HEK293T (cell line): ENCODE measurements at regions not wholly inside any gene's neighbourhood (a gene's known extent, or its start where the extent isn't known, plus 50 kb on each side); places are given as distances from the start of the nearest gene placed in this dataset.

Experiments used
- CTCF ChIA-PET: fragments of 350-600 bp; formaldehyde crosslinking; extraction: SDS; loops from one replicate; lab custom pipeline; 2021; ENCODE audit warnings: antibody characterized with exemption, inconsistent platforms; lab: Yijun Ruan, JAX
- POLR2A ChIA-PET: fragments of 350-600 bp; formaldehyde crosslinking; extraction: SDS; loops from one replicate; lab custom pipeline; 2020; ENCODE audit warnings: antibody characterized with exemption, inconsistent platforms; lab: Yijun Ruan, JAX
- DNase-seq: peaks from one replicate; pipeline ENCODE4 v3.0.0; 2012; ENCODE audit warnings: mixed read lengths; ENCODE audit errors: extremely low spot score
- ARNT ChIP-seq: fragments of 450-650 bp; IDR thresholded peaks from 2 replicates; pipeline ENCODE4 v1.6.1; 2017; ENCODE audit warnings: mild to moderate bottlenecking
- BHLHE40 ChIP-seq: fragments of 450-650 bp; IDR thresholded peaks from 2 replicates; pipeline ENCODE4 v1.6.1; 2016; ENCODE audit warnings: mild to moderate bottlenecking, moderate library complexity, borderline replicate concordance
- CTBP1 ChIP-seq: fragments of 450-650 bp; IDR thresholded peaks from 2 replicates; pipeline ENCODE4 v1.6.1; 2016; ENCODE audit warnings: borderline replicate concordance
- ELF4 ChIP-seq: fragments of 450-650 bp; IDR thresholded peaks from 2 replicates; pipeline ENCODE4 v1.6.1; 2017; ENCODE audit warnings: antibody characterized with exemption
- FOXA1 ChIP-seq: fragments of 450-650 bp; IDR thresholded peaks from 2 replicates; pipeline ENCODE4 v1.6.1; 2016; ENCODE audit warnings: mild to moderate bottlenecking
- FOXK2 ChIP-seq: fragments of 450-650 bp; IDR thresholded peaks from 2 replicates; pipeline ENCODE4 v1.6.1; 2016; ENCODE audit warnings: mild to moderate bottlenecking
- FOXM1 ChIP-seq: fragments of 450-650 bp; IDR thresholded peaks from 2 replicates; pipeline ENCODE4 v1.6.1; 2017; ENCODE audit warnings: mild to moderate bottlenecking, borderline replicate concordance
- HDGF ChIP-seq: fragments of 450-650 bp; IDR thresholded peaks from 2 replicates; pipeline ENCODE4 v1.6.1; 2017; ENCODE audit warnings: antibody characterized with exemption, borderline replicate concordance
- L3MBTL2 ChIP-seq: fragments of 450-650 bp; conservative IDR thresholded peaks from 2 replicates; pipeline ENCODE4 v1.6.1; 2016; ENCODE audit warnings: mild to moderate bottlenecking
- LEF1 ChIP-seq: fragments of 450-650 bp; IDR thresholded peaks from 2 replicates; pipeline ENCODE4 v1.6.1; 2017; ENCODE audit warnings: mild to moderate bottlenecking, borderline replicate concordance
- NFRKB ChIP-seq: fragments of 450-650 bp; IDR thresholded peaks from 2 replicates; pipeline ENCODE4 v1.6.1; 2016; ENCODE audit warnings: mild to moderate bottlenecking, moderate library complexity
- PKNOX1 ChIP-seq: fragments of 450-650 bp; IDR thresholded peaks from 2 replicates; pipeline ENCODE4 v1.6.1; 2016
- SP1 ChIP-seq: fragments of 450-650 bp; IDR thresholded peaks from 2 replicates; pipeline ENCODE4 v1.6.1; 2017
- SUZ12 ChIP-seq: fragments of 450-650 bp; IDR thresholded peaks from 2 replicates; pipeline ENCODE4 v1.6.1; 2016; ENCODE audit warnings: mild to moderate bottlenecking
- TARDBP ChIP-seq: fragments of 450-650 bp; IDR thresholded peaks from 2 replicates; pipeline ENCODE4 v1.6.1; 2016
- ZNF384 ChIP-seq: fragments of 450-650 bp; IDR thresholded peaks from 2 replicates; pipeline ENCODE4 v1.6.1; 2016

GRCh38 chr2:145186303-145186702 is 666.4 kb upstream of the ZEB2 start:
- DNase-seq = no peak
- TF ChIP-seq PKNOX1 = no peak
- no peak for TF ChIP-seq FOXM1
- ChIA-PET POLR2A (no interaction called here), CTCF (no interaction called here)

DNA sequence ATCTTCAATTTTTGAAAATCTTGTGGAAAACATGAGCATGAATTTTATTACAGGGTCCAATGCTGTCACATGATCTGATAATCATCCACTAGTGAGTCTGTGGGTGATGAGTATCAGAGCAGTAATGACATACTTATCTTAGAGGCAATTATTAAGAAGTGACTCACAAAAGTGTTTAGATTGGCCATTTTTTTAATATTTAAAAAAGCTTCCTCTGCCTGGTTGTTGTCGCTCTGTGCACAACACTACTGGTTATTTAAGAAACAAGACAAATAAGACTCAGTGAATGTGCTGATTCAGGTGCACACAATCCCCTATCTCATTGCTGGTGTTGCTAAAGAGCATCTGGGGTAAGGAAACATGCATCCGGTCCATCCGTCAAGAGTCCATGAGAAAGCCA is 665.8 kb upstream of the ZEB2 start:
- ChIA-PET CTCF (no interaction called here), POLR2A (no interaction called here)
- no peak for TF ChIP-seq LEF1
- TF ChIP-seq BHLHE40 = no peak
- TF ChIP-seq ELF4 = no peak
- TF ChIP-seq TARDBP = no peak
- DNase-seq = no peak

DNA sequence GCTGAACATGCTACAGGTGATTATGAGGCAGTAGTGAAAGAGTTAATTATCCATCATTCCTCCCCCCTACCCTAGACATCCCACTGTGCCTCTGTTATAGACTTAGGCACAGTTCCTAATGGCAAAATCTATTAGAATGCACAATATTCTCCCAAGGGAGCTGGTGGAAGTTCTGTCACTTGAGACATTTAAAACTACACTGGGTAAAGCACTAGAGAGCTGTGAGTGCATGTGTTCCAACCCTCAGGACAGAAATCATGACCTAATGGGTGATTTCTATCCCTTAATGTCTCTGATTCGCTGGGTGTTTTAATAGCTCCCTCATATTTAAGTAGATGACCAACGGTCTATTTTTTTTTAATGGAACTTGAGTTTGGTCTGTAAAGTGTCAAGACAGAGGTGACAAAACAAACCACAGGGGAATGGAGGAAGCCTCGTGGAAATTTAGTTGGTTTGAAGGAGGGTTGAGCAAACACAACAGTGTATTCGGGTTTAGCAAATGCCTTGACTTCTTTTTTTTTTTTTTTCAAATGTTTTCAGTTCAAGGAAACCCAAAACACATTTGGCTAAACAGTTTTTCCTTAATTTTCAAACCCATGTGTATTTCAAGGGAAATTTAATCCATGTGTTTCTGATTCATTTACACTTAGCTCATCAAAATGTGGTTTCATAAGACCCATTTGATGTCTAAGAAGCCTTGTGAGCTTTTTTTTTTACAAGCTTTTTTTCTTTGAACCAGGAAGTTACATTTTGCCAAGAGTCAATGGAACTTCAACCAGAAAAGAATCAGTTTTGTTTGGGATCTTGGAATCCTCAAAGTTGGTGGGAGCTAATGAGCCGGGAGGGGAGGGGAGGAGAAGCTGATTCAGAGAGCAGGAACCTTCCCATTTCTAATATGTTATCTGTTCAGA is 665.1 kb upstream of the ZEB2 start:
- no peak for DNase-seq
- TF ChIP-seq FOXA1 = no peak
- TF ChIP-seq CTBP1 = no peak
- no peak for TF ChIP-seq BHLHE40
- no peak for TF ChIP-seq LEF1
- no peak for TF ChIP-seq PKNOX1
- no peak for TF ChIP-seq L3MBTL2
- TF ChIP-seq ARNT = no peak
- no peak for TF ChIP-seq ELF4
- TF ChIP-seq TARDBP = no peak
- TF ChIP-seq SP1 = no peak
- no peak for TF ChIP-seq HDGF
- no peak for TF ChIP-seq SUZ12
- no peak for TF ChIP-seq NFRKB
- TF ChIP-seq ZNF384 = no peak
- TF ChIP-seq FOXM1 = no peak
- no peak for TF ChIP-seq FOXK2
- CTCF ChIA-PET = no interaction called here
- POLR2A ChIA-PET = no interaction called here

- ChIA-PET POLR2A (no interaction called here), CTCF (no interaction called here)
Observed at GRCh38 chr2:145169285-145169684, 649.4 kb upstream of the ZEB2 start.

GRCh38 chr2:145168091-145168490 is 648.2 kb upstream of the ZEB2 start:
- ChIA-PET CTCF (no interaction called here), POLR2A (no interaction called here)
- DNase-seq = no peak
- TF ChIP-seq PKNOX1 (no peak), SP1 (no peak), ARNT (no peak), L3MBTL2 (no peak), ELF4 (no peak), FOXM1 (no peak)

More at GRCh38 chr2:145169285-145169684, 649.4 kb upstream of the ZEB2 start:
- no peak for DNase-seq
- TF ChIP-seq TARDBP (no peak), SP1 (no peak), SUZ12 (no peak), ARNT (no peak), NFRKB (no peak), FOXM1 (no peak), ZNF384 (no peak), HDGF (no peak), CTBP1 (no peak), FOXA1 (no peak), BHLHE40 (no peak), LEF1 (no peak), PKNOX1 (no peak), FOXK2 (no peak), ELF4 (no peak), L3MBTL2 (no peak)

- CTCF ChIA-PET = no interaction called here
- POLR2A ChIA-PET = no interaction called here
- TF ChIP-seq FOXA1 (no peak), NFRKB (no peak), SUZ12 (no peak)
- no peak for DNase-seq
Observed at GRCh38 chr2:145166731-145167302, 646.9 kb upstream of the ZEB2 start.
